KMS-11 (cell line): ENCODE measurements at regions not wholly inside any gene's neighbourhood (a gene's known extent, or its start where the extent isn't known, plus 50 kb on each side); places are given as distances from the start of the nearest gene placed in this dataset.

ENCODE experiments used
- H2AFZ ChIP-seq: fragments of 200-600 bp; sonication (generic); 2 replicates; pipeline ENCODE4 v1.6.1; 2016; ENCODE audit warnings: antibody characterized with exemption, mixed run types, low read depth
- H3K27ac ChIP-seq: fragments of 200-600 bp; sonication (generic); 2 replicates; pipeline ENCODE4 v1.6.1; 2016; ENCODE audit warnings: mild to moderate bottlenecking, mixed run types
- H3K27me3 ChIP-seq: fragments of 200-600 bp; sonication (generic); 2 replicates; pipeline ENCODE4 v1.6.1; 2017; ENCODE audit warnings: mild to moderate bottlenecking, low read depth, mixed run types, moderate library complexity; ENCODE audit not compliant: insufficient read depth
- H3K36me3 ChIP-seq: fragments of 200-600 bp; sonication (generic); 2 replicates; pipeline ENCODE4 v1.6.1; 2017; ENCODE audit warnings: mild to moderate bottlenecking, mixed run types; ENCODE audit not compliant: insufficient read depth
- H3K4me1 ChIP-seq: fragments of 200-600 bp; sonication (generic); 2 replicates; pipeline ENCODE4 v1.6.1; 2016; ENCODE audit warnings: mild to moderate bottlenecking, low read depth, mixed run types; ENCODE audit not compliant: poor library complexity, severe bottlenecking
- H3K4me2 ChIP-seq: fragments of 200-600 bp; sonication (generic); 2 replicates; pipeline ENCODE4 v1.7.0; 2016; ENCODE audit warnings: mild to moderate bottlenecking, mixed run types
- H3K4me3 ChIP-seq: fragments of 200-600 bp; sonication (generic); IDR thresholded peaks from 2 replicates; pipeline ENCODE4 v1.6.1; 2017; ENCODE audit warnings: low read depth, low read length, mixed read lengths; ENCODE audit not compliant: insufficient read depth
- H3K79me2 ChIP-seq: fragments of 200-600 bp; sonication (generic); 2 replicates; pipeline ENCODE4 v1.6.1; 2016; ENCODE audit warnings: low read depth, mixed run types; ENCODE audit not compliant: insufficient read depth
- H3K9ac ChIP-seq: fragments of 200-600 bp; sonication (generic); 2 replicates; pipeline ENCODE4 v1.6.1; 2016; ENCODE audit warnings: mild to moderate bottlenecking, mixed run types
- H4K20me1 ChIP-seq: fragments of 200-600 bp; sonication (generic); 2 replicates; pipeline ENCODE4 v1.6.1; 2016; ENCODE audit warnings: mild to moderate bottlenecking, mixed run types; ENCODE audit not compliant: insufficient read depth
- TF ChIP-seq, protein P1 (sequence below): fragments of 200-600 bp; sonication (generic); conservative IDR thresholded peaks from 2 replicates; pipeline ENCODE4 v1.6.1; 2017; ENCODE audit warnings: low read depth, mild to moderate bottlenecking, antibody characterized with exemption, low read length, moderate library complexity, mixed read lengths

DNA sequence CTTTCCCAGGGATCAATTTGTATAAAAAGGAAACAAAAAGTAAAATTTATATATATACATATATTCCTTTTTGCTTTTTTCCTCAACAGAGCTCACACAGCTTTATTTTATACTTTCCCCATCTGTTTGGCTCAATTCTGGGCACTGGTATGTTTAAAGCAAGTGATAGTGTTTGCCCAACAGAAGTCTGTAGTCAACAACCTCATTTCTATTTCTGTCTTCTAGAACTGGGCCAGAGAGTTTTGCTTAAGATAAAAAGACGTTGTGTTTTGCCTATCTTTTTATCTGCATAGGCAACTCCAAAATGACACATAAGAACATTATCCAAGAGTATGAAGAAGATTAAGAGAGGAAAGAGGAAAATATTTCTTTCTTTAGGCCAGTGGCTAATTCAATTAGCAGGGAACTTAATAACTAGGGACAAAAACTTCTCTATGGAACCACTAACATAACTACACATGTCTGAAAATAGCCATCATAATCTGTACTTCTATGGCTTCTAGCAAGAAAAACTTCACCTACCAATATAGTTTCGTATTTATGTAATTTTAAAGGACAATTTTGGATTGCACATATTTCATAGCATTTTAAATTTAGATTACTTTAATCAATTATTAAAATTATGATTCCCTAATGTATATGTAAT is 1300.5 kb downstream of the ARAP2 start:
- H3K27ac ChIP-seq, result no peak overlapping the region
- H3K4me1 ChIP-seq, result no peaks in the 10 kb centered on the region
- H3K9ac ChIP-seq, result no peak overlapping the region
- no peaks in the 10 kb centered on the region for H3K27me3 ChIP-seq
- H3K79me2 ChIP-seq, result no peaks in the 10 kb centered on the region
- no peaks in the 10 kb centered on the region for H4K20me1 ChIP-seq
- H2AFZ ChIP-seq, result no peak overlapping the region
- no peak overlapping the region for H3K4me2 ChIP-seq
- TF ChIP-seq, protein P1, sequence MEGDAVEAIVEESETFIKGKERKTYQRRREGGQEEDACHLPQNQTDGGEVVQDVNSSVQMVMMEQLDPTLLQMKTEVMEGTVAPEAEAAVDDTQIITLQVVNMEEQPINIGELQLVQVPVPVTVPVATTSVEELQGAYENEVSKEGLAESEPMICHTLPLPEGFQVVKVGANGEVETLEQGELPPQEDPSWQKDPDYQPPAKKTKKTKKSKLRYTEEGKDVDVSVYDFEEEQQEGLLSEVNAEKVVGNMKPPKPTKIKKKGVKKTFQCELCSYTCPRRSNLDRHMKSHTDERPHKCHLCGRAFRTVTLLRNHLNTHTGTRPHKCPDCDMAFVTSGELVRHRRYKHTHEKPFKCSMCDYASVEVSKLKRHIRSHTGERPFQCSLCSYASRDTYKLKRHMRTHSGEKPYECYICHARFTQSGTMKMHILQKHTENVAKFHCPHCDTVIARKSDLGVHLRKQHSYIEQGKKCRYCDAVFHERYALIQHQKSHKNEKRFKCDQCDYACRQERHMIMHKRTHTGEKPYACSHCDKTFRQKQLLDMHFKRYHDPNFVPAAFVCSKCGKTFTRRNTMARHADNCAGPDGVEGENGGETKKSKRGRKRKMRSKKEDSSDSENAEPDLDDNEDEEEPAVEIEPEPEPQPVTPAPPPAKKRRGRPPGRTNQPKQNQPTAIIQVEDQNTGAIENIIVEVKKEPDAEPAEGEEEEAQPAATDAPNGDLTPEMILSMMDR, result no peak
- no peaks in the 10 kb centered on the region for H3K36me3 ChIP-seq
- no peak overlapping the region for H3K4me3 ChIP-seq

DNA sequence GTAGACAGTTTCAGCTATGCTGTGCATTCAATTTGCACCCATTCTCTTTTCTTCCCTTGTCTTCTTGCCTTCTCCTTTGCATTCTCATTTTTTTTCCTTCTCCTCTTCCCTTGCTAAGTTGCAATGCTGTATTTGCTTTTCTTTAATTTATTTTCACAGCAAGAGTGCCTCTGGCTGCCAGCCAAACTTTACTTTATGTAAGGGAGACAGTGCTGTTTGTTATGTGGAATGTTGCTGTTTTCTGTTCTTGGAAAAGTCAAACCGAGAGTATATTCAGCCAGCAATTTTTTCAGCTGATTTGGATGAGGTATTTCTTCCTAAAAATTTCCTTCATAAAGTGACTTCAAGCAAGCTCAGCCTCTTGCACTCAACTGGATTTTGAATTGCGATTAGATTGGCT is 1293.4 kb downstream of the ARAP2 start:
- Histone ChIP-seq H2AFZ (no peak overlapping the region), H4K20me1 (no peaks in the 10 kb centered on the region), H3K36me3 (no peaks in the 10 kb centered on the region), H3K4me1 (no peaks in the 10 kb centered on the region), H3K9ac (no peak overlapping the region), H3K4me3 (no peak overlapping the region), H3K27ac (no peak overlapping the region), H3K27me3 (no peaks in the 10 kb centered on the region), H3K4me2 (no peak overlapping the region), H3K79me2 (no peaks in the 10 kb centered on the region)
- TF ChIP-seq, protein P1, result no peak

DNA sequence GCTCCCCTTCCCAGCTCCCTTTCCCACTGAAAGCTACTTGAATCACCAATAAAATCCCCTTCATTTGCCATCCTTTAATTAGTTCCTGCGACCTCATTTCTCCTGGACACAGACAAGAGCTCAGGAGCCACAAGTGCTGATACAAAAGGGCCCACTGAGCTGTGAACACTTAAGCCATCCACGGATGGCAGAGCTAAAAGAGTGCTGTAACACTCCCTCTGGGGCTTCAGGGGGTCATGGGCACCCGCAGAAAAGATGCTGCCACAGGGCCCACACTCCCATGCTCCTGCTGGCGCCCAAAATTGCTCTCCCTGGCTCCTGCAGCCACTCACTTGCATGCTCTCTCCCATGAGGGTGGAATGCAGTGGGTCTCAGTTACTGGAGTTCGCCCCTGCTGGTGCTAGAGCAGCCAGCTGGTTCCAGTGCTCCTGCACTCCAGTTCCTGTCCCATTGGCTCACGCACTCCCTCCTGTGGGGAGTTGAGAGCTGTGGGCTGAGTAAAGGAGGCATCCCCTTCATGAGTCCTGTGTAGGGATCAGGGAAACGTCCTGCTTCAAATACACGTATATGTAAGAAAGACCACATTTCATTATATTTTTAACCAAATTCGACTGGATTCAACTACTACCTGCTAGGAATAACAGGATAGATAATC is 1291.0 kb downstream of the ARAP2 start:
- Histone ChIP-seq H3K36me3 (no peaks in the 10 kb centered on the region), H2AFZ (no peak overlapping the region), H3K27me3 (no peaks in the 10 kb centered on the region), H3K4me1 (no peaks in the 10 kb centered on the region), H3K27ac (no peak overlapping the region), H4K20me1 (no peaks in the 10 kb centered on the region), H3K4me3 (no peak overlapping the region), H3K4me2 (no peak overlapping the region), H3K9ac (no peak overlapping the region), H3K79me2 (no peaks in the 10 kb centered on the region)
- TF ChIP-seq, protein P1, result no peak

DNA sequence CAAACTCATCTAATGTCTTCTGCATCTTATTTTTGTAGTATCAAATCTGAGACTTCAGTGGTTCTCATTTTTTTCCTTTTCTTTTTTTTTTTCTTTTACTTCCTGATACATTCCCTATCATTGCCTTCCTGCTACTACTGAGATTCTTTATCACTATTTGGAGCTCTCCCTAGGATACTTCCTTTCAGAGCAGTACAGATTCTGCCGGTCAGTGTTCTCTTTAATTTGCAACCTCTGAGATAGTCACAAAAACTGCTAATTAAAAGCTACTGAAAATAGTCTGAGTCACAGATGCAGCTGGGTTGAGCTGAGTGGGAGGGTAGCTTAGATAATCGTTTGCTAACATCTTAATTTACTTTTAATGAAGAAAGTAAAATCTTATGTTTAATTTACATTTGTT is 1279.7 kb downstream of the ARAP2 start:
- no peaks in the 10 kb centered on the region for H3K27me3 ChIP-seq
- no peak overlapping the region for H2AFZ ChIP-seq
- H4K20me1 ChIP-seq, result no peaks in the 10 kb centered on the region
- H3K4me1 ChIP-seq, result no peaks in the 10 kb centered on the region
- no peaks in the 10 kb centered on the region for H3K79me2 ChIP-seq
- no peak overlapping the region for H3K4me3 ChIP-seq
- no peaks in the 10 kb centered on the region for H3K36me3 ChIP-seq
- H3K27ac ChIP-seq, result no peak overlapping the region
- no peak overlapping the region for H3K9ac ChIP-seq
- no peak overlapping the region for H3K4me2 ChIP-seq
- TF ChIP-seq, protein P1, result no peak
